ENCODE measurements at regions not wholly inside any gene's neighbourhood (a gene's known extent, or its start where the extent isn't known, plus 50 kb on each side); places are given as distances from the start of the nearest gene placed in this dataset.
"Not testable (repeated sequence)": the region's sequence is repeated elsewhere in the genome, so short reads cannot be mapped to it uniquely, and the experiment has no call there.

GRCh38 chr15:45868109-45868691, 233.4 kb downstream of the SQOR start:
- peaks cover 2% of the 10 kb centered on the region for H3K27me3 Mint-ChIP-seq
- DNase-seq (no peak), ATAC-seq (no peak)
- H3K27ac Mint-ChIP-seq = no peak overlapping the region
- no peaks in the 10 kb centered on the region for H3K4me1 Mint-ChIP-seq
- no peak overlapping the region for H3K4me3 Mint-ChIP-seq
- H3K36me3 Mint-ChIP-seq (ENCODE audit: low read depth) = no peaks in the 10 kb centered on the region
- no peaks in the 10 kb centered on the region for H3K9me3 Mint-ChIP-seq

GRCh38 chr15:45869034-45869668, 234.3 kb downstream of the SQOR start:
- DNase-seq (no peak), ATAC-seq (no peak)
- Mint-ChIP-seq H3K4me3 (no peak overlapping the region), H3K4me1 (no peaks in the 10 kb centered on the region), H3K27ac (no peak overlapping the region), H3K36me3 (ENCODE audit: low read depth) (no peaks in the 10 kb centered on the region), H3K27me3 (peaks cover 2% of the 10 kb centered on the region), H3K9me3 (peaks cover 3% of the 10 kb centered on the region)

DNA sequence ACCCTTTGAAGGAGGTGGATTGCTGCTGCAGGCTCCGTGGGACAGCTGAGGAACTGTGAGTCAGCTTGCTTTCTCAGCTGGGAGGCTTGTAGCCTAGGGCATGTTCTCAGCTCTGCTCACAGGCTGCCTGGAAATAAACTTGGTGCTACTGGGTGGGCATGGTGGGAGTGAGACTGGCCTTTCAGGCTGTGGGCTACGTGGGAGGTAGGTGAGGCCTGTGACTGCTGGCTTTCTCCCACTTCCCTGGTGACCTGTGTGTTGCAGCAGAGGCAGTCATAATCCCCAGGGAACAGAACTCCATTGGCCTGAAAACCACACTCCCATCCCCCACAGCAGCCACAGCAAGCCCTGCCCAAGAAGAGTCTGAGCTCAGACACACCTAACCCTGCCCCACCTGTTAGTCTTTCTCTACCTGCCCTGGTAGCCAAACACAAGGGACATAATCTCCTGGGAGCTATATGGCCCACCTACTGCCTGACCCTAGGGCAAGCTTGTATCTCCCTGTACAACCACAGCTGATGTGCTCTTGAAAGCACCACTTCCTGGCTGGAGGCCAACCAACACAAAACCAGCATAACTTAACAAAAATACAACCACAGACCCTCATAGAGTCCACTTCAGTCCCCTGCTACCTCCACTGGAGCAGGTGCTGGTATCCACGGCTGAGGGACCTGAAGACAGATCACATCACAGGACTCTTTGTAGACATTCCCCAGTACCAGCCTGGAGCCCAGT, 236.5 kb downstream of the SQOR start:
- H3K9me3 Mint-ChIP-seq = peaks cover 7% of the 10 kb centered on the region
- no peak for ATAC-seq

GRCh38 chr15:45873781-45874180, 239.0 kb downstream of the SQOR start:
- no peaks in the 10 kb centered on the region for H3K36me3 Mint-ChIP-seq (ENCODE audit: low read depth)
- ATAC-seq (no peak), DNase-seq (no peak)
- no peaks in the 10 kb centered on the region for H3K4me1 Mint-ChIP-seq
- H3K27me3 Mint-ChIP-seq = no peaks in the 10 kb centered on the region
- H3K4me3 Mint-ChIP-seq = no peak overlapping the region
- H3K9me3 Mint-ChIP-seq = peaks cover 12% of the 10 kb centered on the region
- no peak overlapping the region for H3K27ac Mint-ChIP-seq

More for the DNA sequence above, 236.5 kb downstream of the SQOR start:
- Mint-ChIP-seq H3K4me3 (no peak overlapping the region), H3K27me3 (no peaks in the 10 kb centered on the region), H3K27ac (no peak overlapping the region), H3K4me1 (no peaks in the 10 kb centered on the region), H3K36me3 (ENCODE audit: low read depth) (no peaks in the 10 kb centered on the region)
- no peak for DNase-seq

GRCh38 chr15:45874566-45874965, 239.7 kb downstream of the SQOR start:
- not testable (repeated sequence) for H3K4me1 Mint-ChIP-seq; H3K27me3 Mint-ChIP-seq; H3K27ac Mint-ChIP-seq; H3K4me3 Mint-ChIP-seq; DNase-seq; H3K36me3 Mint-ChIP-seq (ENCODE audit: low read depth); ATAC-seq
- H3K9me3 Mint-ChIP-seq = peaks cover 12% of the 10 kb centered on the region

DNA sequence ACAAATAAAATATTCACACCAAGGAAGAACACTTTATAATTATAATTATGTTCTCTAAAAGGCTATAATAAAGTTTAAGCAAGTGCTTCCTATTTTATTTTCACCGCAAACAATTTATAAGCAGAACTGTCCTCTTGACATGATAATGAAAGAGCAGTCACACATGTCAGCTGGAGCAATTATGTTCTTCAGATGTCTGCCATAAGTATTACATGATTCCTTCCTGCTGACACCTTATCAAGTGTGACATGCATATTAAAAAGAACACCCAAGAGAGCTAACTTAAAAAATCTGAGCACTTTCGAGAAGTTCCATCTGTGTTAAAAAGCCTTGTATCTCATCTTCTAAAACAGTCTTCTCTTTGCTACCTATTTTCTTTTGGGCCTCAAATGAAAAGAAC, 249.5 kb downstream of the SQOR start:
- no peaks in the 10 kb centered on the region for H3K4me1 Mint-ChIP-seq
- no peaks in the 10 kb centered on the region for H3K9me3 Mint-ChIP-seq
- DNase-seq = no peak
- no peaks in the 10 kb centered on the region for H3K36me3 Mint-ChIP-seq (ENCODE audit: low read depth)
- H3K27ac Mint-ChIP-seq = no peak overlapping the region
- H3K4me3 Mint-ChIP-seq = no peak overlapping the region
- H3K27me3 Mint-ChIP-seq = no peaks in the 10 kb centered on the region
- ATAC-seq = no peak

- Mint-ChIP-seq H3K36me3 (ENCODE audit: low read depth) (no peaks in the 10 kb centered on the region), H3K27ac (no peak overlapping the region), H3K4me1 (no peaks in the 10 kb centered on the region), H3K27me3 (no peaks in the 10 kb centered on the region), H3K4me3 (no peak overlapping the region), H3K9me3 (no peaks in the 10 kb centered on the region)
- no peak for DNase-seq
- no peak for ATAC-seq
These were observed 250.1 kb downstream of the SQOR start for GRCh38 chr15:45884755-45885445.

DNA sequence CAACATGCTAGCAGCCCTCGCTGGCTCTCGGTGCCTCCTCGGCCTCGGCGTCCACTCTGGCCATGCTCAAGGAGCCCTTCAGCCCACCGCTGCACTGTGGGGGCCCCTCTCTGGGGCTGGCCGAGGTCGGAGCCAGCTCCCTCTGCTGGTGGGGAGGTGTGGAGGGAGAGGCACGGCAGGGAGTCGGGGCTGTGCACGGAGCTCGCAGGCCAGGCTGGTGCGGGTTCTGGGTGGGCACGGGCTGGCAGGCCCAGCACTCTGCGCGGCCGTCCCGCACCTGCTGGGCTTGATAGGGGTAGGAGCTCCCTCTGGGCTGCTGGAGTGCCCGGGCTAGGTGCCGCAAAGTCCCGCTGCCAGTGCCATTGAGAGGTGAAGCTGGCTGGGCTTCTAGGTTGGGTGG, 251.0 kb downstream of the SQOR start:
- no peaks in the 10 kb centered on the region for H3K9me3 Mint-ChIP-seq
- DNase-seq (no peak), ATAC-seq (no peak)
- H3K27ac Mint-ChIP-seq = no peak overlapping the region
- H3K36me3 Mint-ChIP-seq (ENCODE audit: low read depth) = no peaks in the 10 kb centered on the region
- no peaks in the 10 kb centered on the region for H3K27me3 Mint-ChIP-seq
- H3K4me3 Mint-ChIP-seq = no peak overlapping the region
- H3K4me1 Mint-ChIP-seq = no peaks in the 10 kb centered on the region

- no peaks in the 10 kb centered on the region for H3K9me3 Mint-ChIP-seq
- H3K4me3 Mint-ChIP-seq = no peak overlapping the region
- H3K27ac Mint-ChIP-seq = no peak overlapping the region
- H3K27me3 Mint-ChIP-seq = no peaks in the 10 kb centered on the region
- ATAC-seq = no peak
- H3K36me3 Mint-ChIP-seq (ENCODE audit: low read depth) = no peaks in the 10 kb centered on the region
- no peaks in the 10 kb centered on the region for H3K4me1 Mint-ChIP-seq
- DNase-seq = no peak
These were observed 256.9 kb downstream of the SQOR start for GRCh38 chr15:45891766-45892165.

DNA sequence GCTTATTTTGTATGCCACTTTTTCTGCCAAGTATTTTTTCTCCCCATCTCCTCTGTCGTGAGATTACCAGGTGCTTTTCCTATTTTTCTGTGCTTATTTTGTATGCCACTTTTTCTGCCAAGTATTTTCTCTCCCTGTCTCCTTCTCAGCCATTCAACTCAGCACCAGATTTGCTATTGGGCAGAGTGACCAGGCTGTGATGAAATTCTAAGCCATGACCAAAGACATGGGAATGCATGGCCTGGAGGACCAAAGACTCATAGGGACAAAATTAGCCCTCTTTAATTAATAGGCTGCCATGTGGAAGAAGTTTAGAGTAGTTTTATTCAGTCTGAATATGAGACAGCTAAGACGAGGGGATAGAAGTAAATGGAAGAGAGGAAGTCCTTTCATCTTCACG, 257.4 kb downstream of the SQOR start:
- Mint-ChIP-seq H3K27me3 (no peaks in the 10 kb centered on the region), H3K9me3 (no peaks in the 10 kb centered on the region), H3K36me3 (ENCODE audit: low read depth) (no peaks in the 10 kb centered on the region), H3K4me3 (no peak overlapping the region), H3K27ac (no peak overlapping the region), H3K4me1 (no peaks in the 10 kb centered on the region)
- no peak for ATAC-seq
- DNase-seq = no peak

DNA sequence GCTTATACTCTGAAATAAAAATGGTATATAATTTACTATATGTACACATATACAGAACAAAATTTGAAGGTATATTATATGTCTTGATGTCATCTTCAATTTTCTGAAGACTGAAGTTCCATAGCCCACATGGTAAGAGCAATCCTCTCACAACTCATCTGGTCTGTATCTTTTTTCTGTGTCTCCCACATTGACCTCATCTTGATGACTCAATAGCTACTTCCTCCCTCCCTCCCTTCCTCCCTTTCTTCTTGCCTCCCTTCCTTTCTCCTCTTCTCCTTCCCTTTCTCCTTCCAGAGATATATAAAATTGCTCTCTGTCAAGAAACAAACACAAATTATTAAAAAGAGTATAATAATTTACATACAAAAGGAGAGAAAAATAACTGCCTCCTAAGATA, 268.5 kb downstream of the SQOR start:
- Mint-ChIP-seq H3K27me3 (no peaks in the 10 kb centered on the region), H3K4me3 (no peak overlapping the region), H3K27ac (no peak overlapping the region), H3K9me3 (peaks cover 10% of the 10 kb centered on the region), H3K4me1 (no peaks in the 10 kb centered on the region), H3K36me3 (ENCODE audit: low read depth) (no peaks in the 10 kb centered on the region)
- ATAC-seq (no peak), DNase-seq (no peak)

DNA sequence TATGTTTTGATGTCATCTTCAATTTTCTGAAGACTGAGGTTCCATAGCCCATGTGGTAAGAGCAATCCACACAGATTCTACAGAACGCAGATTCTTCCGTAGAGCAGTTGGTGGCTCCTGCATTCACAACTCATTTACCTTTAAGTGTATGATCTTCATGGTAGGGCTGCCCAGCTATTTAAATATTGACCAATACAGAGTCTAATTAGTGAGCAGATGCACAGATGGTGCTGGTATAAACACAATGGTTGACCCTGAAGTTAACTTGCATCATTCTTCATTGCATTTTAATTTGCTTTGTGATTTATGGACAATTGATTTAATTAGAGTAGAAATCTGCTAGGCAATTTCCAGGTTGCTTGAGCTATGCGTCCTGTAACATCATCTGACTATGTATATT, 269.2 kb downstream of the SQOR start:
- H3K27me3 Mint-ChIP-seq = no peaks in the 10 kb centered on the region
- H3K36me3 Mint-ChIP-seq (ENCODE audit: low read depth) = no peaks in the 10 kb centered on the region
- DNase-seq (no peak), ATAC-seq (no peak)
- no peaks in the 10 kb centered on the region for H3K4me1 Mint-ChIP-seq
- peaks cover 10% of the 10 kb centered on the region for H3K9me3 Mint-ChIP-seq
- no peak overlapping the region for H3K27ac Mint-ChIP-seq
- no peak overlapping the region for H3K4me3 Mint-ChIP-seq

DNA sequence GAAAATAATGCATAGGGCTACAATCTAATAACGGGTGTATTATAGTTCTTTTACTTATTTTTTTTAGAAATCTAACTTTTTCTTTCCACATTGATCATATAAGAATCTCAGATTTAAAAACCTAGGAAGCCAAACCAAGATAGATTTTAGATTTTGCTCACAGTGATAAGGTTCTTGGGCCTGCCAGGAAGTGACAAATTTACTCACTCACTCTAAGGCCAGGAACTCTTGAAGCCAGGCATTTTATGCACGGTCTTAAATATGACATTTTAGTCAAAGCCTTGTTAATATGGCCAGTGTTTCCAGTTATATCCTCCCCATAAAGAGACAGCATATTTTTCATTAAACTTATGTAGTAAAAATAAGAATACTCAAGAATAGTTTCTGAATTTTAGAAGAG, 271.4 kb downstream of the SQOR start:
- Mint-ChIP-seq H3K4me3 (no peak overlapping the region), H3K36me3 (ENCODE audit: low read depth) (no peaks in the 10 kb centered on the region), H3K4me1 (no peaks in the 10 kb centered on the region), H3K9me3 (peaks cover 17% of the 10 kb centered on the region), H3K27me3 (no peaks in the 10 kb centered on the region), H3K27ac (no peak overlapping the region)
- DNase-seq (no peak), ATAC-seq (no peak)

DNA sequence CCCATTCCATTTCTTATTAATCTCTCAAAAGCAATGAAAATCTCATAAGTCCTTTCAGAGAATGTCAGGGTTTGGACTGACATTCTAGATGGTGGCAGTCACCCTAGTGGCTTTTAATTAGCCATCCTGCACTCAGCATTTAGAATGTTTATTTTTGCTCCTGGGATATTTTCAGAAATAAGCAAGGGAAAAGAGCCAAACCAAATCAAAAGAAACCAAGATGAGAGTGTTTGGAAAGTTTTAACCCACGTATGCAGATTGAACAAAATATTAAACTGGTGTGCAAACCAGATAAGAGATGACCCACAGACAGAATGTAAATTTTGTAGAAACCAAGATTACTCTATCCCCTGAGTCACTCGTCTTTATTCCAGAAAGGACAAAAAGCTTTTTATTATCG, 275.8 kb downstream of the SQOR start:
- Mint-ChIP-seq H3K4me3 (no peak overlapping the region), H3K36me3 (ENCODE audit: low read depth) (no peaks in the 10 kb centered on the region), H3K27ac (no peak overlapping the region), H3K9me3 (peaks cover 13% of the 10 kb centered on the region), H3K27me3 (no peaks in the 10 kb centered on the region), H3K4me1 (no peaks in the 10 kb centered on the region)
- ATAC-seq (no peak), DNase-seq (no peak)

DNA sequence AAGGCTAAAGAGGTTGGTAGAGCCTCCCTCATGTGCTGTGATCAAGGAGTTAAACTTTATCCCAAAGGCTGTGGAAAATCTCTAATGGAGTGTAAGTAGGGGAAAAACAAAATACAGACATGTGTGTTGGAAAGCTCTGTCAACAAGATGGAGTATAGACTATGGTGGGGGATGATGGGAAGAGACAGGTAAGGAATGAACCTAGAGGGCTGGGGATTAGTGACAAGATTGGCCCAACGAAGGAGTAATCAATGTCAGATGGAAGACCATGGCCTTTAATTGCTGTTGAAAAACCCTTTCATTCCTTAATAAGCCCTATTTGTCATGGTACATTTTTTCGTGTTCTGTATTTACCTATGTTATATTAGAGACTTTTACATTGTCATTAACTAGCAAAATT, 278.6 kb downstream of the SQOR start:
- ATAC-seq (no peak), DNase-seq (no peak)
- Mint-ChIP-seq H3K4me1 (no peaks in the 10 kb centered on the region), H3K4me3 (no peak overlapping the region), H3K9me3 (peaks cover 7% of the 10 kb centered on the region), H3K27ac (no peak overlapping the region), H3K36me3 (ENCODE audit: low read depth) (no peaks in the 10 kb centered on the region), H3K27me3 (peaks cover 5% of the 10 kb centered on the region)

Measured in activated naive CD8-positive, alpha-beta T cell treated with anti-CD3 and anti-CD28 coated beads, Interleukin-2, amount 50 U/mL, for 24 hours (primary cell).